ENCODE measurements at regions not wholly inside any gene's neighbourhood (a gene's known extent, or its start where the extent isn't known, plus 50 kb on each side); places are given as distances from the start of the nearest gene placed in this dataset.

DNA sequence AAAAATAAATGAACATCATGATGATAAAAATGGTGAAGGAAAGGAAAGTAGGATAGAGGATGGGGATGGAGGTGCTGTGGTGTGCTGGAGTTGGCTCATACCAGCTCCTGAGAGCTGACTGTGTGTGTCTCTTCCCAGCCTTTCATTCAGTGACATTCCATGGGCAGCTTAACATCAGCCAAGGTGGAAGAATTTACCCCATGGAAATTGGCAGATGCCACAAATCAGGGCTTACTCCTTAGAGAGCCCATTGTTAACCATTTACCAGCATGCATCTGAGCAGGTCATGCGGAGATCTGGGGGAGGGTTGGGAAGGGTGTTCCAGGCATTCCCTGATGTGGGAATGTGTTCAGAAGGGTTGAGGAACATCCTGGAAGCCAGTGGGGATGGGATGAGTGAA, 164.7 kb upstream of the MYL2 start:
- TF ChIP-seq, protein P1, sequence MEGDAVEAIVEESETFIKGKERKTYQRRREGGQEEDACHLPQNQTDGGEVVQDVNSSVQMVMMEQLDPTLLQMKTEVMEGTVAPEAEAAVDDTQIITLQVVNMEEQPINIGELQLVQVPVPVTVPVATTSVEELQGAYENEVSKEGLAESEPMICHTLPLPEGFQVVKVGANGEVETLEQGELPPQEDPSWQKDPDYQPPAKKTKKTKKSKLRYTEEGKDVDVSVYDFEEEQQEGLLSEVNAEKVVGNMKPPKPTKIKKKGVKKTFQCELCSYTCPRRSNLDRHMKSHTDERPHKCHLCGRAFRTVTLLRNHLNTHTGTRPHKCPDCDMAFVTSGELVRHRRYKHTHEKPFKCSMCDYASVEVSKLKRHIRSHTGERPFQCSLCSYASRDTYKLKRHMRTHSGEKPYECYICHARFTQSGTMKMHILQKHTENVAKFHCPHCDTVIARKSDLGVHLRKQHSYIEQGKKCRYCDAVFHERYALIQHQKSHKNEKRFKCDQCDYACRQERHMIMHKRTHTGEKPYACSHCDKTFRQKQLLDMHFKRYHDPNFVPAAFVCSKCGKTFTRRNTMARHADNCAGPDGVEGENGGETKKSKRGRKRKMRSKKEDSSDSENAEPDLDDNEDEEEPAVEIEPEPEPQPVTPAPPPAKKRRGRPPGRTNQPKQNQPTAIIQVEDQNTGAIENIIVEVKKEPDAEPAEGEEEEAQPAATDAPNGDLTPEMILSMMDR (conservative IDR thresholded peaks at IDR 0.05; ENCODE audit: low read depth in 2 of 2) = no peak
- TF ChIP-seq, protein P2, sequence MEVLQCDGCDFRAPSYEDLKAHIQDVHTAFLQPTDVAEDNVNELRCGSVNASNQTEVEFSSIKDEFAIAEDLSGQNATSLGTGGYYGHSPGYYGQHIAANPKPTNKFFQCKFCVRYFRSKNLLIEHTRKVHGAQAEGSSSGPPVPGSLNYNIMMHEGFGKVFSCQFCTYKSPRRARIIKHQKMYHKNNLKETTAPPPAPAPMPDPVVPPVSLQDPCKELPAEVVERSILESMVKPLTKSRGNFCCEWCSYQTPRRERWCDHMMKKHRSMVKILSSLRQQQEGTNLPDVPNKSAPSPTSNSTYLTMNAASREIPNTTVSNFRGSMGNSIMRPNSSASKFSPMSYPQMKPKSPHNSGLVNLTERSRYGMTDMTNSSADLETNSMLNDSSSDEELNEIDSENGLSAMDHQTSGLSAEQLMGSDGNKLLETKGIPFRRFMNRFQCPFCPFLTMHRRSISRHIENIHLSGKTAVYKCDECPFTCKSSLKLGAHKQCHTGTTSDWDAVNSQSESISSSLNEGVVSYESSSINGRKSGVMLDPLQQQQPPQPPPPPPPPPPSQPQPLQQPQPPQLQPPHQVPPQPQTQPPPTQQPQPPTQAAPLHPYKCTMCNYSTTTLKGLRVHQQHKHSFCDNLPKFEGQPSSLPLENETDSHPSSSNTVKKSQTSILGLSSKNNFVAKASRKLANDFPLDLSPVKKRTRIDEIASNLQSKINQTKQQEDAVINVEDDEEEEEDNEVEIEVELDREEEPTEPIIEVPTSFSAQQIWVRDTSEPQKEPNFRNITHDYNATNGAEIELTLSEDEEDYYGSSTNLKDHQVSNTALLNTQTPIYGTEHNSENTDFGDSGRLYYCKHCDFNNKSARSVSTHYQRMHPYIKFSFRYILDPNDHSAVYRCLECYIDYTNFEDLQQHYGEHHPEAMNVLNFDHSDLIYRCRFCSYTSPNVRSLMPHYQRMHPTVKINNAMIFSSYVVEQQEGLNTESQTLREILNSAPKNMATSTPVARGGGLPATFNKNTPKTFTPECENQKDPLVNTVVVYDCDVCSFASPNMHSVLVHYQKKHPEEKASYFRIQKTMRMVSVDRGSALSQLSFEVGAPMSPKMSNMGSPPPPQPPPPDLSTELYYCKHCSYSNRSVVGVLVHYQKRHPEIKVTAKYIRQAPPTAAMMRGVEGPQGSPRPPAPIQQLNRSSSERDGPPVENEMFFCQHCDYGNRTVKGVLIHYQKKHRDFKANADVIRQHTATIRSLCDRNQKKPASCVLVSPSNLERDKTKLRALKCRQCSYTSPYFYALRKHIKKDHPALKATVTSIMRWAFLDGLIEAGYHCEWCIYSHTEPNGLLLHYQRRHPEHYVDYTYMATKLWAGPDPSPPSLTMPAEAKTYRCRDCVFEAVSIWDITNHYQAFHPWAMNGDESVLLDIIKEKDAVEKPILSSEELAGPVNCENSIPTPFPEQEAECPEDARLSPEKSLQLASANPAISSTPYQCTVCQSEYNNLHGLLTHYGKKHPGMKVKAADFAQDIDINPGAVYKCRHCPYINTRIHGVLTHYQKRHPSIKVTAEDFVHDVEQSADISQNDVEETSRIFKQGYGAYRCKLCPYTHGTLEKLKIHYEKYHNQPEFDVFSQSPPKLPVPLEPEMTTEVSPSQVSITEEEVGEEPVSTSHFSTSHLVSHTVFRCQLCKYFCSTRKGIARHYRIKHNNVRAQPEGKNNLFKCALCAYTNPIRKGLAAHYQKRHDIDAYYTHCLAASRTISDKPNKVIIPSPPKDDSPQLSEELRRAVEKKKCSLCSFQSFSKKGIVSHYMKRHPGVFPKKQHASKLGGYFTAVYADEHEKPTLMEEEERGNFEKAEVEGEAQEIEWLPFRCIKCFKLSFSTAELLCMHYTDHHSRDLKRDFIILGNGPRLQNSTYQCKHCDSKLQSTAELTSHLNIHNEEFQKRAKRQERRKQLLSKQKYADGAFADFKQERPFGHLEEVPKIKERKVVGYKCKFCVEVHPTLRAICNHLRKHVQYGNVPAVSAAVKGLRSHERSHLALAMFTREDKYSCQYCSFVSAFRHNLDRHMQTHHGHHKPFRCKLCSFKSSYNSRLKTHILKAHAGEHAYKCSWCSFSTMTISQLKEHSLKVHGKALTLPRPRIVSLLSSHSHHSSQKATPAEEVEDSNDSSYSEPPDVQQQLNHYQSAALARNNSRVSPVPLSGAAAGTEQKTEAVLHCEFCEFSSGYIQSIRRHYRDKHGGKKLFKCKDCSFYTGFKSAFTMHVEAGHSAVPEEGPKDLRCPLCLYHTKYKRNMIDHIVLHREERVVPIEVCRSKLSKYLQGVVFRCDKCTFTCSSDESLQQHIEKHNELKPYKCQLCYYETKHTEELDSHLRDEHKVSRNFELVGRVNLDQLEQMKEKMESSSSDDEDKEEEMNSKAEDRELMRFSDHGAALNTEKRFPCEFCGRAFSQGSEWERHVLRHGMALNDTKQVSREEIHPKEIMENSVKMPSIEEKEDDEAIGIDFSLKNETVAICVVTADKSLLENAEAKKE (CRISPR knock-in tag; IDR thresholded peaks at IDR 0.05) = 0 out of 2 replicates have a peak, but pooled peaks have one; percentile 44
- TF ChIP-seq CREB1 (CRISPR knock-in tag; IDR thresholded peaks at IDR 0.05; ENCODE audit: low read depth) (no peak), NANOG (IDR thresholded peaks at IDR 0.05; ENCODE audit: borderline replicate concordance) (no peak), POLR2AphosphoS5 (IDR thresholded peaks at IDR 0.05; ENCODE audit: low read depth) (no peak), EZH2 (IDR thresholded peaks at IDR 0.05; ENCODE audit: low read depth, unreplicated experiment) (no peak), JUNB (IDR thresholded peaks at IDR 0.05; ENCODE audit: unreplicated experiment) (no peak), EZH2phosphoT487 (IDR thresholded peaks at IDR 0.05; ENCODE audit: unreplicated experiment) (no peak)
- TF ChIP-seq, protein P3, sequence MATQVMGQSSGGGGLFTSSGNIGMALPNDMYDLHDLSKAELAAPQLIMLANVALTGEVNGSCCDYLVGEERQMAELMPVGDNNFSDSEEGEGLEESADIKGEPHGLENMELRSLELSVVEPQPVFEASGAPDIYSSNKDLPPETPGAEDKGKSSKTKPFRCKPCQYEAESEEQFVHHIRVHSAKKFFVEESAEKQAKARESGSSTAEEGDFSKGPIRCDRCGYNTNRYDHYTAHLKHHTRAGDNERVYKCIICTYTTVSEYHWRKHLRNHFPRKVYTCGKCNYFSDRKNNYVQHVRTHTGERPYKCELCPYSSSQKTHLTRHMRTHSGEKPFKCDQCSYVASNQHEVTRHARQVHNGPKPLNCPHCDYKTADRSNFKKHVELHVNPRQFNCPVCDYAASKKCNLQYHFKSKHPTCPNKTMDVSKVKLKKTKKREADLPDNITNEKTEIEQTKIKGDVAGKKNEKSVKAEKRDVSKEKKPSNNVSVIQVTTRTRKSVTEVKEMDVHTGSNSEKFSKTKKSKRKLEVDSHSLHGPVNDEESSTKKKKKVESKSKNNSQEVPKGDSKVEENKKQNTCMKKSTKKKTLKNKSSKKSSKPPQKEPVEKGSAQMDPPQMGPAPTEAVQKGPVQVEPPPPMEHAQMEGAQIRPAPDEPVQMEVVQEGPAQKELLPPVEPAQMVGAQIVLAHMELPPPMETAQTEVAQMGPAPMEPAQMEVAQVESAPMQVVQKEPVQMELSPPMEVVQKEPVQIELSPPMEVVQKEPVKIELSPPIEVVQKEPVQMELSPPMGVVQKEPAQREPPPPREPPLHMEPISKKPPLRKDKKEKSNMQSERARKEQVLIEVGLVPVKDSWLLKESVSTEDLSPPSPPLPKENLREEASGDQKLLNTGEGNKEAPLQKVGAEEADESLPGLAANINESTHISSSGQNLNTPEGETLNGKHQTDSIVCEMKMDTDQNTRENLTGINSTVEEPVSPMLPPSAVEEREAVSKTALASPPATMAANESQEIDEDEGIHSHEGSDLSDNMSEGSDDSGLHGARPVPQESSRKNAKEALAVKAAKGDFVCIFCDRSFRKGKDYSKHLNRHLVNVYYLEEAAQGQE (IDR thresholded peaks at IDR 0.05; ENCODE audit: unreplicated experiment) = no peak
- TF ChIP-seq, protein P4, sequence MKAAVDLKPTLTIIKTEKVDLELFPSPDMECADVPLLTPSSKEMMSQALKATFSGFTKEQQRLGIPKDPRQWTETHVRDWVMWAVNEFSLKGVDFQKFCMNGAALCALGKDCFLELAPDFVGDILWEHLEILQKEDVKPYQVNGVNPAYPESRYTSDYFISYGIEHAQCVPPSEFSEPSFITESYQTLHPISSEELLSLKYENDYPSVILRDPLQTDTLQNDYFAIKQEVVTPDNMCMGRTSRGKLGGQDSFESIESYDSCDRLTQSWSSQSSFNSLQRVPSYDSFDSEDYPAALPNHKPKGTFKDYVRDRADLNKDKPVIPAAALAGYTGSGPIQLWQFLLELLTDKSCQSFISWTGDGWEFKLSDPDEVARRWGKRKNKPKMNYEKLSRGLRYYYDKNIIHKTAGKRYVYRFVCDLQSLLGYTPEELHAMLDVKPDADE (IDR thresholded peaks at IDR 0.05) = no peak
